H9 (cell line): ENCODE measurements at regions not wholly inside any gene's neighbourhood (a gene's known extent, or its start where the extent isn't known, plus 50 kb on each side); places are given as distances from the start of the nearest gene placed in this dataset.

ENCODE experiments used
- DNase-seq: peaks from one replicate; pipeline ENCODE4 v3.0.0-alpha.2; 2017
- H2AFZ ChIP-seq: one replicate; pipeline ENCODE4 v1.6.1; 2013; ENCODE audit warnings: mild to moderate bottlenecking, low read length, control low read depth, moderate library complexity
- H2AK5ac ChIP-seq: 2 replicates; pipeline ENCODE4 v1.6.1; 2013; ENCODE audit warnings: low read length, control low read depth, mixed read lengths; ENCODE audit not compliant: insufficient read length
- H2BK120ac ChIP-seq: one replicate; pipeline ENCODE4 v1.6.1; 2013; ENCODE audit warnings: low read depth, mild to moderate bottlenecking, low read length, control low read depth, inconsistent platforms; ENCODE audit not compliant: poor library complexity, severe bottlenecking
- H2BK12ac ChIP-seq: 2 replicates; pipeline ENCODE4 v1.6.1; 2013; ENCODE audit warnings: low read length, control low read depth, mixed read lengths, low read depth; ENCODE audit not compliant: insufficient read length
- H2BK15ac ChIP-seq: 2 replicates; pipeline ENCODE4 v1.6.1; 2013; ENCODE audit warnings: low read depth, low read length, control low read depth
- H2BK20ac ChIP-seq: one replicate; pipeline ENCODE4 v1.6.1; 2013; ENCODE audit warnings: low read depth, mild to moderate bottlenecking, low read length, control low read depth, inconsistent platforms; ENCODE audit not compliant: poor library complexity, severe bottlenecking
- H2BK5ac ChIP-seq: 2 replicates; pipeline ENCODE4 v1.6.1; 2013; ENCODE audit warnings: low read length, control low read depth, mixed read lengths; ENCODE audit not compliant: insufficient read length
- H3K14ac ChIP-seq: 2 replicates; pipeline ENCODE4 v1.6.1; 2013; ENCODE audit warnings: low read length, control low read depth; ENCODE audit not compliant: insufficient read depth
- H3K18ac ChIP-seq: 2 replicates; pipeline ENCODE4 v1.6.1; 2013; ENCODE audit warnings: low read depth, mild to moderate bottlenecking, mixed read lengths, low read length, control low read depth; ENCODE audit not compliant: insufficient read length
- H3K23ac ChIP-seq: 2 replicates; pipeline ENCODE4 v1.6.1; 2013; ENCODE audit warnings: low read length, control low read depth, mixed read lengths, low read depth; ENCODE audit not compliant: insufficient read length
- H3K23me2 ChIP-seq: 2 replicates; pipeline ENCODE4 v1.6.1; 2013; ENCODE audit warnings: low read depth, mild to moderate bottlenecking, mixed read lengths, low read length, control low read depth; ENCODE audit not compliant: insufficient read length, poor library complexity, severe bottlenecking
- H3K27ac ChIP-seq: 2 replicates; pipeline ENCODE4 v1.5.1; 2013; ENCODE audit warnings: low read length, control low read depth, mixed read lengths, low read depth; ENCODE audit not compliant: insufficient read length
- H3K27me3 ChIP-seq: 2 replicates; pipeline ENCODE4 v1.6.1; 2013; ENCODE audit warnings: low read length, control low read depth, inconsistent platforms; ENCODE audit not compliant: insufficient read depth
- H3K4ac ChIP-seq: 2 replicates; pipeline ENCODE4 v1.6.1; 2013; ENCODE audit warnings: low read depth, mild to moderate bottlenecking, control low read depth, inconsistent platforms, low read length, moderate library complexity
- H3K4me1 ChIP-seq: 2 replicates; pipeline ENCODE4 v1.6.1; 2013; ENCODE audit warnings: low read length, control low read depth, inconsistent platforms; ENCODE audit not compliant: insufficient read depth
- H3K4me2 ChIP-seq: 2 replicates; pipeline ENCODE4 v1.6.1; 2013; ENCODE audit warnings: low read length, control low read depth, mixed read lengths; ENCODE audit not compliant: insufficient read length, insufficient read depth
- H3K56ac ChIP-seq: 2 replicates; pipeline ENCODE4 v1.6.1; 2013; ENCODE audit warnings: low read depth, mild to moderate bottlenecking, mixed read lengths, low read length, control low read depth; ENCODE audit not compliant: insufficient read length
- H3K79me1 ChIP-seq: 2 replicates; pipeline ENCODE4 v1.6.1; 2013; ENCODE audit warnings: low read depth, mild to moderate bottlenecking, moderate library complexity, low read length, control low read depth, inconsistent platforms; ENCODE audit not compliant: insufficient read depth, poor library complexity, severe bottlenecking
- H3K79me2 ChIP-seq: 2 replicates; pipeline ENCODE4 v1.6.1; 2013; ENCODE audit warnings: low read length, control low read depth, inconsistent platforms; ENCODE audit not compliant: insufficient read depth
- H3K9ac ChIP-seq: 2 replicates; pipeline ENCODE4 v1.6.1; 2013; ENCODE audit warnings: low read length, control low read depth, mixed read lengths; ENCODE audit not compliant: insufficient read length; ENCODE audit errors: extremely low read depth
- H3K9me3 ChIP-seq: one replicate; pipeline ENCODE4 v1.6.1; 2013; ENCODE audit warnings: low read depth, low read length, inconsistent platforms; ENCODE audit not compliant: control insufficient read depth
- H3T11ph ChIP-seq: one replicate; pipeline ENCODE4 v1.6.1; 2013; ENCODE audit warnings: mild to moderate bottlenecking, low read length, control low read depth, inconsistent platforms
- H4K20me1 ChIP-seq: one replicate; pipeline ENCODE4 v1.6.1; 2013; ENCODE audit not compliant: control insufficient read depth, insufficient read length, insufficient read depth
- H4K5ac ChIP-seq: 2 replicates; pipeline ENCODE4 v1.6.1; 2013; ENCODE audit warnings: low read depth, mild to moderate bottlenecking, mixed read lengths, low read length, control low read depth; ENCODE audit not compliant: insufficient read length
- H4K8ac ChIP-seq: replicated peaks from 2 replicates; pipeline ENCODE4 v1.6.1; 2013; ENCODE audit warnings: low read length, control low read depth, mixed read lengths, low read depth; ENCODE audit not compliant: insufficient read length
- H4K91ac ChIP-seq: 2 replicates; pipeline ENCODE4 v1.6.1; 2013; ENCODE audit warnings: low read depth, mild to moderate bottlenecking, moderate library complexity, mixed read lengths, low read length, control low read depth; ENCODE audit not compliant: insufficient read length
- H3K27ac Mint-ChIP-seq, 3 experiments: 2 replicates in 2 of 3; 3 replicates in 1 of 3; pipeline ENCODE4 v1.8.0; 2020 to 2021; ENCODE audit warnings: mixed read lengths in 3 of 3, mild to moderate bottlenecking in 1 of 3, moderate library complexity in 1 of 3
- H3K27me3 Mint-ChIP-seq: 2 replicates; pipeline ENCODE4 v1.8.0; 2021; ENCODE audit warnings: low read depth, mild to moderate bottlenecking, moderate library complexity, mixed read lengths
- H3K36me3 Mint-ChIP-seq, 3 experiments: 2 replicates in 2 of 3; 3 replicates in 1 of 3; pipeline ENCODE4 v1.8.0; 2020 to 2021; ENCODE audit warnings: low read depth in 3 of 3, mixed read lengths in 3 of 3; ENCODE audit not compliant: insufficient read depth in 1 of 3
- H3K4me1 Mint-ChIP-seq, 2 experiments: 2 replicates each; pipeline ENCODE4 v1.8.0; 2020; ENCODE audit warnings: mixed read lengths in 2 of 2
- H3K4me3 Mint-ChIP-seq, 2 experiments: 2 replicates in 1 of 2; 3 replicates in 1 of 2; pipeline ENCODE4 v1.8.0; 2020 to 2021; ENCODE audit warnings: mild to moderate bottlenecking in 2 of 2, mixed read lengths in 2 of 2, moderate library complexity in 1 of 2
- H3K9me3 Mint-ChIP-seq, 2 experiments: 2 replicates in 1 of 2; 3 replicates in 1 of 2; pipeline ENCODE4 v1.8.0; 2020; ENCODE audit warnings: mild to moderate bottlenecking in 2 of 2, mixed read lengths in 2 of 2, moderate library complexity in 1 of 2
- TF ChIP-seq, protein P1 (sequence below): fragments of 200-600 bp; sonication (generic); conservative IDR thresholded peaks from 3 replicates; pipeline ENCODE4 v1.8.0; 2021; ENCODE audit warnings: antibody characterized with exemption, mild to moderate bottlenecking

DNA sequence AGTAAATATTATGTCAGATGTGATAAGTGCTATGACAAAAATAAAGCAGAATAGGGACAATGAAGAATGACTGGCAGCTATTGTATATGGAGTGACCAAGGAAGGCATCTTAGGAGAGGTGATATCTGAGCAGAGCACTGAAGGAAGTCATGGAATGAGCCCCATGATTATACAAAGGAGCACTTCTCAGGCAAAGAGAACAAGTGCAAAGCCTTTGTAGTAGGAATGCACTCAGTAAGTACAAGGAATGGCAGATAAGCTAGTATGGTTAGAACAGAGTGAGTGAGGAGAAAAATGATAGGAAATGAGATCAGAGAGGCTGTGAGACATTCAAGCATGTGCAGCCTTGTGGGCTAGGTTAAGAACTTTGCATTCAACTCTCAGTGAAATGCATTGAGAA is 214.8 kb downstream of the LURAP1L start:
- Histone ChIP-seq H2BK12ac (no peak overlapping the region), H3K23ac (no peak overlapping the region), H3K27me3 (no peaks in the 10 kb centered on the region), H3K14ac (no peak overlapping the region), H3T11ph (no peak overlapping the region), H3K4me2 (no peak overlapping the region), H2BK5ac (no peak overlapping the region), H3K4me1 (no peaks in the 10 kb centered on the region), H3K18ac (no peak overlapping the region), H3K4ac (no peak overlapping the region), H4K20me1 (no peaks in the 10 kb centered on the region), H2AK5ac (no peak overlapping the region), H3K79me1 (no peaks in the 10 kb centered on the region), H3K27ac (no peak overlapping the region), H3K9me3 (no peaks in the 10 kb centered on the region), H3K56ac (no peak overlapping the region), H3K23me2 (no peaks in the 10 kb centered on the region), H2BK20ac (no peak overlapping the region), H4K8ac (no peak overlapping the region), H3K9ac (no peak overlapping the region), H2BK15ac (no peak overlapping the region), H4K5ac (no peak overlapping the region), H3K79me2 (no peaks in the 10 kb centered on the region), H4K91ac (no peak overlapping the region), H2AFZ (no peak overlapping the region), H2BK120ac (no peak overlapping the region)
- no peaks in the 10 kb centered on the region for H3K36me3 Mint-ChIP-seq
- no peak overlapping the region for H3K4me3 Mint-ChIP-seq
- no peak overlapping the region for H3K27ac Mint-ChIP-seq
- TF ChIP-seq, protein P1, sequence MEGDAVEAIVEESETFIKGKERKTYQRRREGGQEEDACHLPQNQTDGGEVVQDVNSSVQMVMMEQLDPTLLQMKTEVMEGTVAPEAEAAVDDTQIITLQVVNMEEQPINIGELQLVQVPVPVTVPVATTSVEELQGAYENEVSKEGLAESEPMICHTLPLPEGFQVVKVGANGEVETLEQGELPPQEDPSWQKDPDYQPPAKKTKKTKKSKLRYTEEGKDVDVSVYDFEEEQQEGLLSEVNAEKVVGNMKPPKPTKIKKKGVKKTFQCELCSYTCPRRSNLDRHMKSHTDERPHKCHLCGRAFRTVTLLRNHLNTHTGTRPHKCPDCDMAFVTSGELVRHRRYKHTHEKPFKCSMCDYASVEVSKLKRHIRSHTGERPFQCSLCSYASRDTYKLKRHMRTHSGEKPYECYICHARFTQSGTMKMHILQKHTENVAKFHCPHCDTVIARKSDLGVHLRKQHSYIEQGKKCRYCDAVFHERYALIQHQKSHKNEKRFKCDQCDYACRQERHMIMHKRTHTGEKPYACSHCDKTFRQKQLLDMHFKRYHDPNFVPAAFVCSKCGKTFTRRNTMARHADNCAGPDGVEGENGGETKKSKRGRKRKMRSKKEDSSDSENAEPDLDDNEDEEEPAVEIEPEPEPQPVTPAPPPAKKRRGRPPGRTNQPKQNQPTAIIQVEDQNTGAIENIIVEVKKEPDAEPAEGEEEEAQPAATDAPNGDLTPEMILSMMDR = no peak
- no peak for DNase-seq
- no peaks in the 10 kb centered on the region for H3K27me3 Mint-ChIP-seq
- no peaks in the 10 kb centered on the region for H3K4me1 Mint-ChIP-seq
- H3K9me3 Mint-ChIP-seq = no peaks in the 10 kb centered on the region
